GM10248 (cell line): ENCODE measurements at regions not wholly inside any gene's neighbourhood (a gene's known extent, or its start where the extent isn't known, plus 50 kb on each side); places are given as distances from the start of the nearest gene placed in this dataset.
"Not testable (repeated sequence)": the region's sequence is repeated elsewhere in the genome, so short reads cannot be mapped to it uniquely, and the experiment has no call there.

Experiments used
- CTCF ChIA-PET: fragments of 300-600 bp; sonication (Branson Sonifier 250); formaldehyde crosslinking; extraction: SDS; loops from one replicate; lab custom pipeline; 2021; ENCODE audit warnings: antibody characterized with exemption; lab: Yijun Ruan, JAX
- POLR2A ChIA-PET: fragments of 350-650 bp; sonication (Branson Sonifier 250); formaldehyde crosslinking; extraction: SDS; loops from one replicate; lab custom pipeline; 2020; ENCODE audit warnings: antibody characterized with exemption; lab: Yijun Ruan, JAX
- DNase-seq: peaks from one replicate; pipeline ENCODE4 v3.0.0; 2012; ENCODE audit errors: extremely low spot score
- TF ChIP-seq, protein P1 (sequence below): IDR thresholded peaks from 2 replicates; pipeline ENCODE4 v1.5.1; 2012; ENCODE audit warnings: mild to moderate bottlenecking, low read depth; ENCODE audit errors: extremely low read depth, missing control alignments, control extremely low read depth

DNA sequence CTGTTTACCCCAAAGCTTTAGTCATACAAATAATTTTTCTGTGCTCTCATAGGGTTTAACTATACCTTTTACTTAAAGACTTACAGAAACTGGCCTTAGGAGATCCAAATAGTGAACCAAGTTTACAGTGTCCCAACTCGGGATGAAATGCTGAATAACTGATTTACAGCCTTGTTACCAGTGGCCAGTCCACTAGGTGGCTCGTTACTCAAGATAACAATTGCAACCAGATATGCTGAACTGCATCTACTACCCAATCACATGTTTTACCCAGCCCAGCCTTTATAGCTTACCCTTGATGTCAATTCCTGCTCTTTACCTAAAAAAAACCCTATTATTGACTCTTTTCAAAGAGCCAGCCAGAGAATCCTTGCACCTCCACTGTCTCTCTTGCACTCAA lies 1148.8 kb upstream of the ADGRL4 start:
- POLR2A ChIA-PET: no interaction called here
- CTCF ChIA-PET: interaction anchor here (0.7 kb wide), 1 partner anchor 8 kb away, joined by 3 read pairs; no protein-coding TSS in a partner anchor
- DNase-seq: no peak
- TF ChIP-seq, protein P1, sequence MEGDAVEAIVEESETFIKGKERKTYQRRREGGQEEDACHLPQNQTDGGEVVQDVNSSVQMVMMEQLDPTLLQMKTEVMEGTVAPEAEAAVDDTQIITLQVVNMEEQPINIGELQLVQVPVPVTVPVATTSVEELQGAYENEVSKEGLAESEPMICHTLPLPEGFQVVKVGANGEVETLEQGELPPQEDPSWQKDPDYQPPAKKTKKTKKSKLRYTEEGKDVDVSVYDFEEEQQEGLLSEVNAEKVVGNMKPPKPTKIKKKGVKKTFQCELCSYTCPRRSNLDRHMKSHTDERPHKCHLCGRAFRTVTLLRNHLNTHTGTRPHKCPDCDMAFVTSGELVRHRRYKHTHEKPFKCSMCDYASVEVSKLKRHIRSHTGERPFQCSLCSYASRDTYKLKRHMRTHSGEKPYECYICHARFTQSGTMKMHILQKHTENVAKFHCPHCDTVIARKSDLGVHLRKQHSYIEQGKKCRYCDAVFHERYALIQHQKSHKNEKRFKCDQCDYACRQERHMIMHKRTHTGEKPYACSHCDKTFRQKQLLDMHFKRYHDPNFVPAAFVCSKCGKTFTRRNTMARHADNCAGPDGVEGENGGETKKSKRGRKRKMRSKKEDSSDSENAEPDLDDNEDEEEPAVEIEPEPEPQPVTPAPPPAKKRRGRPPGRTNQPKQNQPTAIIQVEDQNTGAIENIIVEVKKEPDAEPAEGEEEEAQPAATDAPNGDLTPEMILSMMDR: no peak

DNA sequence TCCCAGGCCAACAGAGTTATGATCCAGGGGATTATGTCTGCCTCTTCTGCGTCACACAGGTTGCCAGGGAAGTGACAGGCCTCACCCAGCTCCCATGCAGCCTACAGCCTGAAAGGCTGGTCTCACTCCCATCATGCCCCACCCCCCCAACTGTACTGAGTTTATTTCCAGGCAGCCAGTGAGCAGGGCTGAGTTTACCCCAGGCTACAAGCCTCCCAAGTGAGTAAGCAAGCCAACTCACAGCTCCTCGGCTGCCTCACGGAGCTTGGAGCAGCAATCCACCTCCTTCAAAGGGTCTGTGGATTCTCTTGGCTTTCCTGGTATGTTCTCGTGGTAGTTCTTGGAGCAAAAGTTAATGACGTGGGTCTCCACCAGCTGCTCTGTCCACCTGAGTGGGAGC lies 1147.6 kb upstream of the ADGRL4 start:
- POLR2A ChIA-PET: no interaction called here
- DNase-seq: no peak
- TF ChIP-seq, protein P1: no peak
- CTCF ChIA-PET: no interaction called here

DNA sequence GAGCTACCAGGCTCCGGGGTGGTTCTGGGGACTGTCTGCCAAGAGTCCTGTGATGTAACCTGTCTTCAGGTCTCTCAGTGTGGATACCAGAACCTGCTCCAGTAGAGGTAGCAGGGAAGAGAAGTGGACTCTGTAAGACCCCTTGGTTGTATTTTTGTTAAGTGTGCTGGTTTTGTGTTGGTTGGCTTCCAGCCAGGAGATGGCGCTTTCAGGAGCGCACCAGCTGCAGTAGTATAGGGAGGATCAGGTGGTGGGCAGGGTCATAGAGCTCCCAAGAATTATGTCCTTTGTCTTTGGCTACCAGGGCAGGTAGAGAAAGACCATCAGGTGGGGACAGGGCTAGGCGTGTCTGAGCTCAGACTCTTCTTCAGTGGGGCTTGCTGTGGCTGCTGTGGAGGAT lies 1147.2 kb upstream of the ADGRL4 start:
- CTCF ChIA-PET: no interaction called here
- DNase-seq: no peak
- TF ChIP-seq, protein P1: no peak
- POLR2A ChIA-PET: no interaction called here

DNA sequence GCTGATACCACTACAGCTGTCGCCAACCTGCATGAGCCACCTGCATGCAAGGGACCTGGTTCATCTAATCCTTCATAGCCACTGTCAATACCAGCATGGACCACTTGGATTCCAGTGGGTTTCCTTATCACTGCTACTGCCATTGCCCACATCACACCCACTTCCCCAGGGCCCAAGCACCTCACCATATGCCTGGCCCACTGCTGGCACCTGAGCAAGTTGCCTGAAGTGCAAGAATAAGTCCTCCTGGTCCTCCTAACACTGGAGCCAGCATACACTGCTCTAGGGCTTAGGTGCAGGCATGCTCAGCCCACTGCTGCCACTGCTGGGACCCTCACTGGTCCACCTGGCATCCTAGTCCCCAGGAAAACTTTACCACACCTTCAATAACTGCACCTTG lies 1136.8 kb upstream of the ADGRL4 start:
- TF ChIP-seq, protein P1: no peak
- ChIA-PET POLR2A (no interaction called here), CTCF (no interaction called here)
- DNase-seq: no peak

DNA sequence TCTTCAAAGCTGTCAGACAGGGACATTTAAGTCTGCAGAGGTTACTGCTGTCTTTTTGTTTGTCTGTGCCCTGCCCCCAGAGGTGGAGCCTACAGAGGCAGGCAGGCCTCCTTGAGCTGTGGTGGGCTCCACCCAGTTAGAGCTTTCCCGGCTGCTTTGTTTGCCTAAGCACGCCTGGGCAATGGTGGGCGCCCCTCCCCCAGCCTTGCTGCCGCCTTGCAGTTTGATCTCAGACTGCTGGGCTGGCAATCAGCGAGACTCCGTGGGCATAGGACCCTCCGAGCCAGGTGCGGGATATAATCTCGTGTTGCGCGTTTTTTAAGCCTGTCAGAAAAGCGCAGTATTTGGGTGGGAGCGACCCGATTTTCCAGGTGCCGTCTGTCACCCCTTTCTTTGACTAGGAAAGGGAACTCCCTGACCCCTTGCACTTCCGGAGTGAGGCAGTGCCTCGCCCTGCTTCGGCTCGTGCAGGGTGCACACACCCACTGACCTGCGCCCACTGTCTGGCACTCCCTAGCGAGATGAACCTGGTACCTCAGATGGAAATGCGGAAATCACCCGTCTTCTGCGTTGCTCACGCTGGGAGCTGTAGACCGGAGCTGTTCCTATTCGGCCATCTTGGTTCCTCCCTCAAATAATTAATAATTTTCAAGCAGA lies 1131.5 kb upstream of the ADGRL4 start:
- DNase-seq, CTCF ChIA-PET, POLR2A ChIA-PET: not testable (repeated sequence)

DNA sequence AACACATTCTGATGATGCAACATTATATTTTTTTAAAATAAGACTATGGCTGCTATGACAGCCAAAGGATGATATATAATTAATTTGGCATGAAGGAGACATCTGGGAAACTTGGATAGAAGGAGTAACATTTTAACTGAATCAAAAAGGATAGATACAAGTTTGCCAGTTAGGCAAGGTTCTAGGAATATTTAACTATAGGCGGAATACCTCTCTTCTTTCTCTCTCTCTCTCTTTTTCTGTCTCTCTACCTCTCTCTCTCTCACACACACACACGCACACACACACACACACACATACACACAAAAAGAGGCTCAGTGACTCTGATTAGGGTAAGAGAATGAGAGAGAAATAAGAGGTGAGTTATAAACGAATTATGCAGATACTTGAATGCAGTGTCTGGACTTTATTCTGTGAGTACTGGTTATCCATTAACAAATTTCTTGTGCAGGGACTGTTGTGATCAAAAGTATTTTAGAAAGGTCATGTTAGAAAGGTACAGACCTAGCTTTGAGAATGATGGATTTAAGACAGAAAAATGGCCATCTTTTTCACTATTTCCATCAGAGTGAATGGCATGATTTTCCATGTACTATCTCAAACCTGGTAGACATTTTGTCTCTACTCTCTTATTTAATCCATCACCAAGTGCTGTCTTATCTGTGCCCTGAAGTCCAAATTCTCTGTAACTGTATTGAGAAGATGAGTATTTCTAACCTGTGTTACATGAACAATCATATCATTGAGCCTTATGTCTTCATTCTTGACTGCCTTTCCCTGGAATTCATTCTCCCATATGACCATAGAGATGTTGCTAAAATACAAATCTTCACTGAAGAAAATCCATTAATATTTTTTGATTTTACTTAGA lies 1106.9 kb upstream of the ADGRL4 start:
- ChIA-PET CTCF (no interaction called here), POLR2A (no interaction called here)
- no peak for DNase-seq
- TF ChIP-seq, protein P1: no peak

DNA sequence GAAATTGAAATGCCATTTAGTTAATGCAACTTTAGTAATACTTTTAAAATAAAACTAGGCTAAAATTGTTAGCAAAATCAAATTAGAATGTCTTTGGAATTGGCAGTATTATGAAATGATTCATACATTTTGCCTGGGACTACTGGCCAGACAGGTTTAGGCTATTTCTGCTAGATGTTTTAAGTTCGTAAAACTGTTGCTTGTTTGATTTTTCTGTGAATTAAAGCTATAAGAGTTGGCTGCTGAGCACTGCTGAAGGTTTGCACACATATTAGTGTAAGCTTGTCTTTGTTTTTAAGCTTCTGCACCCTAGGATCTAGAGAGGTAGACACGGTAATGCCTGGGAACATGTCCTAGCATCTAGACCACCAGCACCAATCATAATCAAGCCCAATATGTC lies 1094.6 kb upstream of the ADGRL4 start:
- TF ChIP-seq, protein P1: no peak

More for the DNA sequence above, 1094.6 kb upstream of the ADGRL4 start:
- no peak for DNase-seq
- ChIA-PET POLR2A (no interaction called here), CTCF (no interaction called here)
